H54 (cell line): ENCODE measurements at regions not wholly inside any gene's neighbourhood (a gene's known extent, or its start where the extent isn't known, plus 50 kb on each side); places are given as distances from the start of the nearest gene placed in this dataset.
"Not testable (repeated sequence)": the region's sequence is repeated elsewhere in the genome, so short reads cannot be mapped to it uniquely, and the experiment has no call there.

Experiments
- DNase-seq: peaks from one replicate; pipeline ENCODE4 v3.0.0; 2011; ENCODE audit warnings: low spot score, mixed read lengths; ENCODE audit not compliant: insufficient read length
- FAIRE-seq: peaks from 3 replicates; lab custom pipeline; 2011; peaks lifted over from hg19 to GRCh38; lab: Jason Lieb, UNC
- POLR2A ChIP-seq: IDR thresholded peaks from 2 replicates; pipeline ENCODE4 v1.6.1; 2011; ENCODE audit warnings: low read depth, mild to moderate bottlenecking, low read length

DNA sequence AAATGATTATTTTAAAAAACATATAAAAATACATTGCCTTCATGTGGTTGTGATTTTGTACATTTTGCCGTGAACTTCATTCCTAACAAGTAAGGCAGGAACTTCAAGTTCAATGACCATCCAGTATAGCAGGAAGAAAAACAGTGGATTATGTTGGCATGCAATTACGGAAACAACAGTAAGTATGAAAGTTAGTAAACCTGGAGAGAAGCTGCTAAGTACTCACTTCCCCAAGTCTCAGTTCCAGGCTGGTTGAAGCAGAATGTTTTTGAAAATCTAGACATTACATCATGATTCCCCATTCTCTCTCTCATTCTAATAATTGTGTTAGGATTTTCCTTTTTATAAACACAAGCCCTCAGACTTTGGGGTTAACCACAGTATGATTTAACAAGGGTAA lies 987.1 kb upstream of the KLHL29 start:
- no peak for TF ChIP-seq POLR2A
- FAIRE-seq (no peak), DNase-seq (no peak)

DNA sequence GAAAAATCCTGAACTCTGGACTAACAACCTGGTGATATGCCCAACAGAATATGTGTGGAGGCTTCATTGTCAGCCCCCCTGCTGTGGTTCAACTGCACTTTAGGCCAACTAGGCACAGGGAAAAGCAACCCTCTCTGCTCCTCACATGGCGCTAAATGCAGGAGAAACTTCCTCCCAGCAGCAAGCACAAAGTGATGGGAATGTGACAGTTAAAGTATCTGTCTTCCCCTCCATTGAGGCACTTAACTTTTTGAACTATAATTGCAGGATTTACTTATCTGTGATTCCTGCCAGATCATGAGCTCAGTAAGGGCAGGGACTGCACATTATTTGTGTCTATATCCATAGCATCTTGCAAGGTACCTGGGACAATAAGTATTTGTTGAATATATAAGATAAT lies 981.2 kb upstream of the KLHL29 start:
- DNase-seq (no peak), FAIRE-seq (no peak)
- TF ChIP-seq POLR2A = no peak

DNA sequence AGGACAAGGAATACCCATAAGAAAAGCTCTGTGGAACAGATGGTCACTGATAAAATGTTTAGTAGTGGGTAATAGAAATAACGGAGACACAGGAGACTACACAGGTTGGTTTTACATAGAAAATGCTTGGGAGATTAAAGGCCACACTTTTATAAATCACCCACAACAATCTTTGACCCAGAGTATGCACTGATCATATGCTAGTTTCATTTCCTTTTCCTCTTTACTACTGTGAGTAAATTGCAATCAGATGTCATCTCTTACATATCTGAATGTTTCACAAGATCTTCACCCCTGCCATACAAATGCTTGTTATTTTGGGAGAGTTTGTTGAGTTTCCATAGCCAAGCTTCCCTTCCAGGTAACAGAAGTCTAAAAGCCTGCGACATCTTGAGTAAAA lies 978.4 kb upstream of the KLHL29 start:
- TF ChIP-seq POLR2A = no peak
- DNase-seq (no peak), FAIRE-seq (no peak)

DNA sequence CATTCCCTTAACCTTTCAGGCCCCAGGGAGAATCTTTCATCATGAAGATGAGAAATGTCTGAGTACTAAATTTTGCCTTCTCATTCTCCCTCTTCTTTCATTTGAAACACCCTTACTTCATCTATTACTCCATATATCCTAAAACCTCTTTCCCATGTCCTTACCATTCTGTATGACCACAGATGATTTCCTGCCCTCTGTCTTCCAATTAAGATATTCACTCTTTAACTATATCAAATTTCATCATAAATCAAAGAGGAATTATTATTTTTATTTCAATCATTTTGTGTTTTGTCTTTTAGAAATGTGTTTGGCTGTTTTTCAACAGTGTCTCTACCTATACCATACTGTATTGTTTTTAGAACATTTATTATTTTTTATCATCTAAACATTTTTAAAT lies 964.9 kb upstream of the KLHL29 start:
- FAIRE-seq (no peak), DNase-seq (no peak)
- no peak for TF ChIP-seq POLR2A

DNA sequence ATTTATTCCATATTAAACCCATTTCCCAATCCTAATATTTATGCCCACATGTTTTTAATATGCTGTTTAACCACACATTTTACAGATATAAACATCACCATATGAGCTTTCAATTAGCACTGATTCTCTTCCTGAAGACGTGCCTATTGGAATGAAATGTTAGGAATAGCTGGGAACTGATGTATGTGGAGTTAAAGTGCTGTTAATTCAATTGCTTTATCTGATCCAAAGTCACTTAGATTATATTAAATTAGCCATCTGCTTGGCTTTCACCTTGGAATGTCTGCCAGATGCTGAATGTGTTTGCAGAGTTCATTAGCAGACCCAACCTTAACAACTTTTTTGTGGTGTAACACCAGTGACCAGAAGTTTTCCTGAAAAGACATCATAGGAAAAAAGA lies 942.9 kb upstream of the KLHL29 start:
- DNase-seq (no peak), FAIRE-seq (no peak)
- TF ChIP-seq POLR2A = no peak

DNA sequence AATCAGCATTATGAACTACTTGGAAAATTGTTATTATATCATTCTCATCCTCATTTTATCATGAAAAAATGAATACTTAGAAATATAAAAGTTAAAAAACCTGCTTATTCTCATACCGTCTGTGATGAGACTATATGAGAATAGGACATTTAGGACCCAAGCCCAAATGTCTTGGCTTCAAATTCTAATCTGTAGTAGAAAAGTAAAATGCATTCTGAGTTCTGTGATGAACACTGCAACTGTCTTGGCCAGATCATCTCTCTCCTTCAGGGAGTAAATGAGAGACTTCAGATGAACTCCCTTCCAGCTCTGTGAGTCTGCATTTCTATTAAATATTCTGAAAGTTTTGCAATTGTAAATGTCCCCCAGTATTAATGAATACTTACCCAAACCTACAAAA lies 940.7 kb upstream of the KLHL29 start:
- no peak for FAIRE-seq
- no peak for TF ChIP-seq POLR2A
- DNase-seq = no peak

DNA sequence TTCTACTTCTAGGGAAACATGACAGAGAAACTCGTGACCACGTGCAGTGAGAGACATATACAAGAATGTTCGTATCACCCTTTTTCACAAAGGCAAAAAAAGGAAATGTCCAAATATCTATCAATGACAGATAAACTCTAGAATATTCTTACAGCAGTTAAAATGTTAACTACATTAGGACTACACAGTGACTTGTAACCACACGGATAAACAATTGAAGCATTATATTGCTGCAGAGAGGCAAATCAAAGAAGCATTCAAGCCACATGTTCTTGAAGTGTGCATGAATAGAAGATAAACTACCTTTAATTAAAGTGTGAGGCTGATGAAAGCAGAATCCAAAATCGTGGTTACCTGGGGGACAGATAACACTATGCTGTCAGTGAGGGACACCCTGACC lies 935.3 kb upstream of the KLHL29 start:
- no peak for FAIRE-seq
- DNase-seq = no peak
- TF ChIP-seq POLR2A = no peak

DNA sequence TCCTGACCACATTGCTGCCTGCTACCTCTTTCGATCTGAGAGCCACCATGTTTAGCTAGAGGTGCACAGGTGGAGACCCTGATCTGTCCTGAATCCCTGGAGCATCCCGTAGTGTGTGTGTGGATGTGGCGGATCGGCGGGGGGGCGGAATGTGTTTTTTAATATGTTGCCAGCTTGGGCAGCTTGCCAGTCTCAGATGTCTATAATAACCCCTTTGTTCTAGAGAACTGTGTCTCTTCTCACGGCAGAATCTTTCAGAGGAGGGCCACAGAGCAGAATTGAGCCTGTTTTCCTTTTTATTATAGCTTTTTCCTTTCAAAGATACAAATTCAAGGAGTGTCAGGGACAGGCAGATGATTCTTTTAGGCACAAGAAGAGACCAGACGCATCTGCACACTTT lies 934.1 kb upstream of the KLHL29 start:
- FAIRE-seq (no peak), DNase-seq (no peak)
- TF ChIP-seq POLR2A = no peak

DNA sequence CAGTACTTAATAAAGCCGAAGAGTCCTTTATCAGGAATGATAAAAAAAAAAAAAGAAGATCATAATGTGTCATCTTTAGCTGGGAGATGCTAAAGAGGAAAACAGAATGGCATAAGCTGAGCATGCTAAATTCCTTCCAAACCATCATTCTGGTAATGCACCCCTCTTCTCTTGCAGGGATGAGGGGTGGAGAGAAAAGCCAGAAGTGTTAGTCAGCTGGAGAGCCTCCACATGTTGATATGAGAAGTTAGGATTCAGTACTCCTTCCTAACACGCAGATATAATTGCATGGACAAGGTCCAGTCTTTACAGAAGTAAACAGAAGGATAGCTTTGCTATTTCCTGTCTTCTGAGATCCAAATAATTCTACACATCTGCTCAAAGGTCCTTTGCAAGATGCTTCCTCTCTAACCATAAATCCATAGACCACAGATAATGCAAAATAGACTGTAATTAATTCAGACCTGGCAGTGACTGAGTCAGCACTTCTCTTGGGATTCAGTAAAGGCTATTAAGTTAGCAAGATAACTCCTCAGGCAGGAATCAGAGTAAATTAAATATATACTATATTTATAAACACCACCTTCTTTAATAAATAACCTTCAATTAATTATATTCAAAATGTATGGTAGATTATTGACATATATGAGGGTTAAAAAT lies 930.0 kb upstream of the KLHL29 start:
- no peak for DNase-seq
- FAIRE-seq = no peak

DNA sequence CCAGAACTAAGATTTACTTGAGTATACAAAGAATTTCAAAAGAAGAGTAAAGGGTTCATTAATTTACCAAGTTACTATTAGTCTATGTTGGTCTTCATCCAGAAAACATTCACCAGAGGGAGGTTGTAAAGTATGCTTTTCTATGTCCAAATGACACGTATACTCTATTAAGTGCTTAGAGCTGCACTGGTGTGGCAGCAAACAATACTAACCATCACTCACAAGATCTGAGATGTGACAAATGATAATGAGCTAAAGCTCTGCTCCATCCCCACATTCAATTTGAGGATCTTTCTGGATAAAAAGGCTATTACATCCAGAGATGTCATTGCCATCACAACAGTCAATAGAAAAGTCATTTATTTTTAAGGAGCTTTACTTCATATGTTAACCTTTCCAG lies 926.5 kb upstream of the KLHL29 start:
- FAIRE-seq (no peak), DNase-seq (no peak)

More for the DNA sequence above, 930.0 kb upstream of the KLHL29 start:
- no peak for TF ChIP-seq POLR2A

DNA sequence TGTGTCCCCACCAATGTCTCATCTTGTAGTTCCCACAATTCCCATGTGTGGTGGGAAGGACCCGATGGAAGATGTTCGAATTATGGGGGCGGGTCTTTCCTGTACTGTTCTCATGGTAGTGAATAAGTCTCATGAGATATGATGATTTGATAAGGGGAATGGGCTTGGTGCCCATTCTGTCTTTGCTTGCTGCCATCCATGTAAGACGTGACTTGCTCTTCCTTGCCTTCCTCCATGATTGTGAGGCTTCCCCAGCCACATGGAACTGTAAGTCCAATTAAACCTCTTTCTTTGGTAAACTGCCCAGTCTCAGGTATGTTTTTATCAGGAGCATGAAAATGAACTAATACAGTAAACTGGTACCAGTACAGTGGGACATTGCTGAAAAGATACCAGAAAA lies 909.9 kb upstream of the KLHL29 start:
- DNase-seq, FAIRE-seq: not testable (repeated sequence)

More for the DNA sequence above, 926.5 kb upstream of the KLHL29 start:
- no peak for TF ChIP-seq POLR2A

DNA sequence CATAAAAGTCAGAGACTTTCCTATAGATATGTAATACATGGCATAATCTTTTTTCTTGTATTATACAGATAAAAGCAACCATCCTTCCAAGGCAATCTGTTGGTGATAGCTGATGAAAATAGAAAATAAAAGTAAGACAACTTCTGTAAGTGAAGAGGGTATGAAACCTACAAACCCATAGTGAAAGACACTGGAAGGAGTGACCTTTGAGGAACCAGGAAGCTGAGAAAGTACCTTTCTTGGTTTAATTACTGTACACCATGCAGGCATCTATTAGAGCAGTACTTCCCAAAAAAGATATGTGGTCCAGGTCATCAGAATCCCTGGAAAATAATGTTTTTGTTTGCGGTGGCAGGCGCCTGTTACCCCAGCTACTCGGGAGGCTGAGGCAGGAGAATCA lies 906.6 kb upstream of the KLHL29 start:
- no peak for DNase-seq
- TF ChIP-seq POLR2A = no peak
- no peak for FAIRE-seq

DNA sequence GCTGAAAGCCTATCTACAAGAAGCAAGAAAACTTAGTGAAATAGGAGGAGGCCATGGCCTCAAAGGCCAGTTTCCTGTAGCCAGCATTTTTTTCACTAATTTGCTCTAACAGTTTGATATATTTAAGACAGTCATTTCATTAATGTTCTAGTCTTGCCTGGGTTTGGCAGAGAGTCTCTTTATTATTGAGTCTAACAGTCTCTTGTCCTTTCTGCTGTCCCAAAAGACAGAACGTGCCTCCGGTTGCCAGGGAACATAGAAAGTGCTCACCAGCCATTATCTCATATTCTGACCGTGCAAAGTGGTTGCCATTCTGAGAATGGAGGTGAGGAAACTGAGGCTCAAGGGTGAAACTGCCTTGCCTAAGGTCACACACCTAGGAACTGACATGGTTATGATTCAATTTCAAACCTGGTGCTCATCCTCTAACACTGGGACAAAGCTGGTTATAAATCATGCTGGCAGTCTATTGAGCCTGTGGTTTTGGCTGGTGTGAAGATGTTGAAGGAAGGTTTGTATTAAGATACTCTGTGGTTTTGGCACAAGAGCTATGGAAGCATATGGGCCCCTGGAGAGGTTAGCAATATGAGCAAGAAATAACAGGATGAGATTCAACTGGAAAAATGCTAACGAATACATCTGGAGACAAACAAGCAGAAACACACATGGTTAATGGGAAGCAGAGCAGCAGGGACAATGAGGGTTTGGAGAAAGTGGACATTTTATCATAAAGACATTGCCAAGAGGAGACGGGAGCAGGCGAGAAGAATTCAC lies 903.3 kb upstream of the KLHL29 start:
- TF ChIP-seq POLR2A = no peak
- DNase-seq = no peak
- FAIRE-seq = no peak

DNA sequence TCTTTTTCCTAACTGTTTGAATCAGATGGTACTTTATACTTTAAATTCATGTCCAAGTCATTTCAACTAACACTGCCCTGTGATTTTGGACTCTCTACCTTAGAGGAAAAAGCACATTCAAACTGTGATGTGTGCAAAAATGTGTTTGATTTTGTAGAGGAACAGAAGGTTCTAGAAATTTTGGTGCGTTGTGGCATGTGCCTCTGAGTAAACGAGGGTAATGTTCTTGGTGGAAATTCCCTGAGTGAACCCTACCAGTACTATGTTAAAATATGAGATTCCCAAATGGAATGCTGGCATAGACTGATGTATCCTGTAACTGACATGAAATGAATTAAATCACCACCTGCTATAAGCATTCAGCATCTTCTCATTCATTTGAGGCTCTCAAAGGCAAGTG lies 901.9 kb upstream of the KLHL29 start:
- FAIRE-seq (no peak), DNase-seq (no peak)
- no peak for TF ChIP-seq POLR2A

DNA sequence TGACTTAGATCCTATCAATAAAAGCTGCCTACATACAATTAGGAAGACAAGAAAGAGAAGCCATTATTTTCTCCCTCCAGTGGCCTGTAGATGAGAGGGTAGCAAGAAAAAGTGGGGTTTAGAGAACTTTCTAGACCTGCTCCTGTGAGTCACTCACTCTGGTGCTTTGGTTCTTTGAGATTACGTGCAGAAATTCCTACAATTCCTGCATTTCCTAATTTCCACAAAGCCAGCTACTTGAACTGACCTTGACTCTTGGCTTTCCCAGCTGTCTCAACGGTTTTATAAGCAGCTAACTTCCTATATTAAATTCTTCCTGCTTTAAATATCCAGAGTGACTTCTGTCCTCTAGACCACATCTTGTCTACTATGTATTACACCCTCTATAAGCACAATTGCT lies 899.5 kb upstream of the KLHL29 start:
- FAIRE-seq (no peak), DNase-seq (no peak)
- TF ChIP-seq POLR2A = no peak
